Activated CD4-positive, alpha-beta memory T cell treated with anti-CD3 and anti-CD28 coated beads for 36 hours (primary cell): ENCODE measurements at regions not wholly inside any gene's neighbourhood (a gene's known extent, or its start where the extent isn't known, plus 50 kb on each side); places are given as distances from the start of the nearest gene placed in this dataset.
"Not testable (repeated sequence)": the region's sequence is repeated elsewhere in the genome, so short reads cannot be mapped to it uniquely, and the experiment has no call there.

Experiments used
- CTCF ChIA-PET: fragments of 350-600 bp; sonication (Branson Sonifier 250); formaldehyde crosslinking; loops from one replicate; lab custom pipeline; 2021; ENCODE audit warnings: antibody characterized with exemption, inconsistent platforms; lab: Charles Lee
- POLR2A ChIA-PET: fragments of 350-600 bp; sonication (Branson Sonifier 250); formaldehyde crosslinking; loops from one replicate; lab custom pipeline; 2021; ENCODE audit warnings: antibody characterized with exemption; lab: Charles Lee
- DNase-seq: peaks from one replicate; pipeline ENCODE4 v3.0.0-alpha.2; 2020
- H3K27ac Mint-ChIP-seq: one replicate; pipeline ENCODE4 v1.8.0; 2021; ENCODE audit warnings: mixed read lengths
- H3K27me3 Mint-ChIP-seq: one replicate; pipeline ENCODE4 v1.8.0; 2021; ENCODE audit warnings: mixed read lengths
- H3K36me3 Mint-ChIP-seq: one replicate; pipeline ENCODE4 v1.8.0; 2021; ENCODE audit warnings: mixed read lengths
- H3K4me1 Mint-ChIP-seq: one replicate; pipeline ENCODE4 v1.8.0; 2021; ENCODE audit warnings: low read depth, mixed read lengths
- H3K4me3 Mint-ChIP-seq: one replicate; pipeline ENCODE4 v1.8.0; 2021; ENCODE audit warnings: mild to moderate bottlenecking, mixed read lengths
- H3K9me3 Mint-ChIP-seq: one replicate; pipeline ENCODE4 v1.8.0; 2021; ENCODE audit warnings: mixed read lengths
- intact Hi-C: fragments of 100-400 bp; cut with micrococcal nuclease; formaldehyde crosslinking; loops from one replicate; pipeline ENCODE4 v1.15.1; 2023

DNA sequence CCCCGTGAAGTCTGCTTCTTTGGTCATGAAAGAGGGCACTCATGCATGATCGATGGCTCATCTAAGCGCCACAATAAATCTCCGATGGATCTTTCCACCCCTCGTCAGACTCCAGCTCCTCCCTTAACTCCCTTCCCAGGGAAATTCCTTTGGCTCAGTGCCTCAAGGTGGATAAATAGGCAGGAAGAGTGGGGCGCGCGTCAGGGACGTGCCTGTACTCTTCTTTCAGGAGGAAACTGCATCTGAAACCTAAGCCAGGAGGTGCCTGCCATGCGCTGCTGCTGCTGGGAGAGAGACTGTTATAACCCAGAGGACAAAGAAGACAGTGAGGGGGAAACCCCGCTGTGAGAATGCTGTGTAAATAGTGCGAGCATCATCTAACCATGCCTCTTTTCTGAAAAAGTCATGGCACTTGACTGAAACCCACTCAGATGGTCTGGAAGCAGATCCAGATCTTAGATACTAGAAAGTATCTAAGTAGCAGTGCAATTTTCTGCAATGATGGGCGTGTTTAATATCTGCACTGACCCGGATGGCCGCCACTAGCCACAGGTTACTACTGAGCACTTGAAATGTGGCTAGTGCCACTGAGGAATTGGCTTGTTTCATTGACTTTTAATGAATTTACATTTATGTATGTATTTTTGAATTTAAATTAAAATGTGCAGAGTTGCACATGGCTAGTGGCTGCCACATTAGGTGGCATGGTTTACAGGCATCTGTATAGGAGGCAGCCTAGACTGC lies 120.3 kb upstream of the BASP1 start:
- ChIA-PET POLR2A (no interaction called here), CTCF (no interaction called here)
- DNase-seq: no peak
- peaks cover 2% of the 10 kb centered on the region for H3K27me3 Mint-ChIP-seq
- no peaks in the 10 kb centered on the region for H3K36me3 Mint-ChIP-seq
- H3K4me1 Mint-ChIP-seq: no peaks in the 10 kb centered on the region
- no peak overlapping the region for H3K27ac Mint-ChIP-seq
- no peak overlapping the region for H3K4me3 Mint-ChIP-seq
- no peaks in the 10 kb centered on the region for H3K9me3 Mint-ChIP-seq
- intact Hi-C loops: no loop called here

DNA sequence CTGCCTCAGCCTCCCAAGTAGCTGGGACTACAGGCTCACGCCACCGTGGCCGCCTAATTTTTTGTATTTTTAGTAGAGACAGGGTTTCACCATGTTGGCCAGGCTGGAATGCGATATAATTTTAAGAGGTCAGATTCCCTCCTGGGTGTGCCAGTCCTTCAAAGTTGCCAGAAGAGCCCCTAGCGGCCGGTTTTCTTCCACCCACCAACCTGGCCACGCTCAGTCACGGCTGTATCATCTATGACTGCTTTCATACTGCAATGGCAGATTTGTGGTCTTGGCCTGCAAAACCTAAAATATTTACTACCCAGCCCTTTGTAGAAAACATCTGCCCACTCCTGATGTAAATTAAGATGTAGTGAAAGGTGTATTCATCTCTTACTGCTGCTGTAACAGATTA lies 117.5 kb upstream of the BASP1 start:
- H3K27me3 Mint-ChIP-seq: no peaks in the 10 kb centered on the region
- H3K4me1 Mint-ChIP-seq: no peaks in the 10 kb centered on the region
- H3K9me3 Mint-ChIP-seq: no peaks in the 10 kb centered on the region
- H3K27ac Mint-ChIP-seq: no peak overlapping the region
- intact Hi-C loops: no loop called here
- ChIA-PET POLR2A (no interaction called here), CTCF (no interaction called here)
- H3K36me3 Mint-ChIP-seq: no peaks in the 10 kb centered on the region
- no peak overlapping the region for H3K4me3 Mint-ChIP-seq
- no peak for DNase-seq

DNA sequence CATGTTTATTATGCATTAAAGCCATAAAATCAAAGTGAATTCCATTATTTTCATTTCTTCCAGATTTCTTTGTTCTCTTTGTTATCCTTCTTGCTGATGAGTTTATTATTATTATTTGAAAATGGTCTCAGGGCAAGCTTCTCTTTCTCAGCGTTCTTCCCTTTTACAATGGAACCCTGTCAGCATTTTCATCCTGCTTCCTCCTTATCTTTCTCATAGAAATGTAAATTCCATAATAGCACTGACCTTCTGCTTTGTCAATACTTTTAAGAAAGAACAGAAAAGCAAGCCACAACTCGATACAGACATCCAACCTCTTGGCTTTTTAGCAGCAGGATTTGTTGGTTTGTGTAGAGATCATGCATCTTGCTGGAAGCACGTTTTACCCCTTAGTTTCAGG lies 114.0 kb upstream of the BASP1 start:
- Mint-ChIP-seq H3K4me3 (no peak overlapping the region), H3K27me3 (no peaks in the 10 kb centered on the region)

DNA sequence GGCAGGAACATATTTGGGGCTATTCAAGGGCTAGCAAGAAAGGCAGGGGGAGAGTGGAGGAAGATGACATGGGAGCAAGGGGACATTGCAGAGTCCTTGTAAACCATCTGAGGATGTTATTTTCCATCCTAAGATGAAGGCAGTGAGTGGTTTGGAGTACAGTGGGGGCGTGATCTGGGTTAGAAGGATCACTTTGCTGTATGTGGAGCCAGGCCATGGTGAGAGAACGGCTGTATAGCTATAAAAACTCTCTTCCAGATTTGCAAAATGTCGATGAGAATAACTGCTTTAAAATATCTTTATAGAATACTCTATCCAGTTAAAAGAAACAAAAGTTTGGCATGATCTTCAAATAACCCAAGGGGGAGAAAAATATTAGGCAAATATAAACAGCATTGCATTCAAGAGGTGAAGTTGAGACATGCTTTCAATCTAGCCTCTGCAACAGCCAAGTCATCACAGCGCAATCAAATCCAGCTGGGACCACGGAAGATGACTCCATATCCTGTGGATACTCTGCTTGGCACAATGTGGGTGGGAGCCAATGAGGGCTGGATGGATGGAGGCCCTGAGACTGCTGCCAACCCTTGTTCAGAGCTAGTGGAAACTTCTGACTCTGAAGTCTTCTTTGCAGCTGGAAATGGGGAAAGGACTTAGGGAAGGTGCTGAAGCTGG lies 111.5 kb upstream of the BASP1 start:
- intact Hi-C loops: no loop called here
- Mint-ChIP-seq H3K36me3 (no peaks in the 10 kb centered on the region), H3K9me3 (no peaks in the 10 kb centered on the region), H3K27ac (no peak overlapping the region), H3K4me3 (no peak overlapping the region), H3K4me1 (no peaks in the 10 kb centered on the region), H3K27me3 (no peaks in the 10 kb centered on the region)
- DNase-seq: no peak
- POLR2A ChIA-PET: no interaction called here
- CTCF ChIA-PET: no interaction called here

More for the DNA sequence above, 114.0 kb upstream of the BASP1 start:
- Mint-ChIP-seq H3K27ac (no peak overlapping the region), H3K4me1 (no peaks in the 10 kb centered on the region), H3K9me3 (no peaks in the 10 kb centered on the region), H3K36me3 (no peaks in the 10 kb centered on the region)
- ChIA-PET POLR2A (no interaction called here), CTCF (no interaction called here)
- no peak for DNase-seq
- intact Hi-C loops: no loop called here

DNA sequence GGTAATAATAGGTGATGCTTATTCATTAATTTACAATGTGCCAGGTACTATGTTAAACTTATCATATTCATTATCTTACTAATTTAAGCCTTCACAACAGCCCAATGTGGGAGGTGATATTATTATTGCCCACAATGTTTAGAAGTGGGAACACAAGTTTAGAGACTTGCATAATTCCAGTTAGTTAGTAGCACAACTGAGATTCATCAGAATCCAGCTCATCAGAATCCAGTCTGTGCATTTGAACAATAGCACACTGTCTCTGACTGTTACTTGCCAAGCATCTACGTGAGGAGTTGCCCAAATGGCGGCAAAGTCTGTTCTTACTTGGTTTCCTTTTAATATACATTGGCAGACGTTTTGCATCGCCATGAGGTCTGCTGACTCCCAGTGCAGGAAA lies 110.9 kb upstream of the BASP1 start:
- no peak for DNase-seq
- no peaks in the 10 kb centered on the region for H3K9me3 Mint-ChIP-seq
- intact Hi-C loops: no loop called here
- ChIA-PET POLR2A (no interaction called here), CTCF (no interaction called here)
- H3K4me3 Mint-ChIP-seq: no peak overlapping the region
- no peaks in the 10 kb centered on the region for H3K4me1 Mint-ChIP-seq
- H3K36me3 Mint-ChIP-seq: no peaks in the 10 kb centered on the region
- H3K27ac Mint-ChIP-seq: no peak overlapping the region
- H3K27me3 Mint-ChIP-seq: no peaks in the 10 kb centered on the region

DNA sequence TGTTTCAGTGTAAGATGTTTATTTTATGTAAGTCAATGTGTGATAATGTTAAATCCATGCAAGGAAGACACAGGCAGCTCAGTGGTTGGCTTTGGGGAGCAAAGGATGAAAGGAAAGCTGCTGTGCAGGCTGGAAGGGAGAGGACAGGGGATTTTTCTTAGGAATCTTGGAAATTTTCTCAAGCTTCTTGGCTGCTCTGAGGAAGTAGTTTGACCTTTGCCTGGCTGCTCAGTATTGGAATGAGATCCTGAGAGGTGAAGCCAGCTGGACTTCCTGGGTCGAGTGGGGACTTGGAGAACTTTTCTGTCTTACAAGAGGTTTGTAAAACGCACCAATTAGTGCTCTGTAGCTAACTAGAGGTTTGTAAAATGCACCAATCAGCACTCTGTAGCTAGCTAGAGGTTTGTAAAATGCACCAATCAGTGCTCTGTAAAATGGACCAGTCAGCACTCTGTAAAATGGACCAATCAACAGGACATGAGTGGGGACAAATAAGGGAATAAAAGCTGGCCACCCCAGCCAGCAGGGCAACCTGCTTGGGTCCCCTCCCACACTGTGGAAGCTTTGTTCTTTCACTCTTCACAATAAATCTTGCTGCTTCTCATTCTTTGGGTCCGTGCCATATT lies 105.2 kb upstream of the BASP1 start:
- H3K27ac Mint-ChIP-seq, H3K4me3 Mint-ChIP-seq, H3K4me1 Mint-ChIP-seq, intact Hi-C loops, POLR2A ChIA-PET, H3K27me3 Mint-ChIP-seq, DNase-seq, H3K9me3 Mint-ChIP-seq, H3K36me3 Mint-ChIP-seq: not testable (repeated sequence)
- CTCF ChIA-PET: interaction anchor here (1.9 kb wide), 1 partner anchor 20 kb away, joined by 7 read pairs; no protein-coding TSS in a partner anchor

DNA sequence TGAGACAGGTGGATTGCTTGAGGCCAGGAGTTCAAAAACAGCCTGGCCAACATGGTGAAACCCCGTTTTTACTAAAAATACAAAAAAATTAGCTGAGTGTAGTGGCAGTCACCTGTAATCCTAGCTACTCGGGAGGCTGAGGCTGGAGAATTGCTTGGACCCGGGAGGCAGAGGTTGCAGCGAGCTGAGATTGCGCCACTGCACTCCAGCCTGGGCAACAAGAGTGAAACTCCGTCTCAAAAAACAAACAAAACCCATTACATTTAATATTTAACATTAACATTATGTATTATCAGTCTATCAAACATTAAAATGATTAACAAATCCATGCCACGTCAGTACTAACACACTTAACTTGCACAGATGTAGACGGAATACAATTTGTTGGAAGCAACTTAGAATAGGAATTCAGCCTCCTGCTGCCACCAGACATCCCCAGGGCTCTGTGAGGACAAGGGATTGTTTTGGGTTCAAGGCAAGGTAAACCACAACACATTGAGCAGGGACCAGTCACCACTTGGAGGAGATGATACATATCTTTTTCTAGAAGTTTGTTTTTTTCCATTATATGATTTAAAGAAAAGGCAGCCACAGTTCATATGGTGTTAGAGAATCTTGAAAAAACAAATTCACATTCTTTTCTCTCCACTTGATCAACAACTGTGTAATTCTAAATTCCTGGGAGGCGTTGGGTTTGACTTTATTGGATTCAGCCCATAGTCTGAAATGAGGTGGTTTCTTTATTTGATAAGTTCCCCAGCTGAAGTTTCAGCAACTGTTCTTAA lies 104.1 kb upstream of the BASP1 start:
- no peaks in the 10 kb centered on the region for H3K4me1 Mint-ChIP-seq
- no peak overlapping the region for H3K27ac Mint-ChIP-seq
- H3K36me3 Mint-ChIP-seq: no peaks in the 10 kb centered on the region
- H3K9me3 Mint-ChIP-seq: no peaks in the 10 kb centered on the region
- peaks cover under 1% of the 10 kb centered on the region for H3K27me3 Mint-ChIP-seq
- no peak overlapping the region for H3K4me3 Mint-ChIP-seq
- CTCF ChIA-PET: no interaction called here
- POLR2A ChIA-PET: no interaction called here
- no peak for DNase-seq
- intact Hi-C loops: no loop called here

DNA sequence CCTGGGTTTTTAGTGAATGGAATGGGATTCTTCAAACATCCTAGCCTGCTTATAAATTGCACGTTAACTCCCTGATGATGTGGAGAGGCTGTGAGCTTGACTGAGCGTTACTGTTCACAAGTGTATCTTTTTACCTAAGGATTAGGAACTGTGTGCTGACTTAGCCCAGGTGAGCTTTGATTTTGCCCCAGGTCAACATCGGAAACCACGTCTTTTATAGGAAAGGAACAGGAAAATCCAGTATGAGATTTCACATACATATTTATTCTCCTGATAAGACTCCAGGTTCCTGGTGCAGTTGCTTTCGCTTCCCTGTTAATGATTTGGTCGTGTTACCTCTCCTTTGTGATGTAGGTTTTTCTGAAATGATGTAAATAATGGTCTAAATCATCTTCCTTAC lies 103.2 kb upstream of the BASP1 start:
- CTCF ChIA-PET: interaction anchor here (1.6 kb wide), 1 partner anchor 19 kb away, joined by 4 read pairs; no protein-coding TSS in a partner anchor
- Mint-ChIP-seq H3K9me3 (no peaks in the 10 kb centered on the region), H3K27me3 (peaks cover 1% of the 10 kb centered on the region), H3K27ac (no peak overlapping the region), H3K4me3 (no peak overlapping the region), H3K4me1 (peaks cover 2% of the 10 kb centered on the region), H3K36me3 (no peaks in the 10 kb centered on the region)
- no peak for DNase-seq
- intact Hi-C loops: no loop called here
- POLR2A ChIA-PET: no interaction called here

DNA sequence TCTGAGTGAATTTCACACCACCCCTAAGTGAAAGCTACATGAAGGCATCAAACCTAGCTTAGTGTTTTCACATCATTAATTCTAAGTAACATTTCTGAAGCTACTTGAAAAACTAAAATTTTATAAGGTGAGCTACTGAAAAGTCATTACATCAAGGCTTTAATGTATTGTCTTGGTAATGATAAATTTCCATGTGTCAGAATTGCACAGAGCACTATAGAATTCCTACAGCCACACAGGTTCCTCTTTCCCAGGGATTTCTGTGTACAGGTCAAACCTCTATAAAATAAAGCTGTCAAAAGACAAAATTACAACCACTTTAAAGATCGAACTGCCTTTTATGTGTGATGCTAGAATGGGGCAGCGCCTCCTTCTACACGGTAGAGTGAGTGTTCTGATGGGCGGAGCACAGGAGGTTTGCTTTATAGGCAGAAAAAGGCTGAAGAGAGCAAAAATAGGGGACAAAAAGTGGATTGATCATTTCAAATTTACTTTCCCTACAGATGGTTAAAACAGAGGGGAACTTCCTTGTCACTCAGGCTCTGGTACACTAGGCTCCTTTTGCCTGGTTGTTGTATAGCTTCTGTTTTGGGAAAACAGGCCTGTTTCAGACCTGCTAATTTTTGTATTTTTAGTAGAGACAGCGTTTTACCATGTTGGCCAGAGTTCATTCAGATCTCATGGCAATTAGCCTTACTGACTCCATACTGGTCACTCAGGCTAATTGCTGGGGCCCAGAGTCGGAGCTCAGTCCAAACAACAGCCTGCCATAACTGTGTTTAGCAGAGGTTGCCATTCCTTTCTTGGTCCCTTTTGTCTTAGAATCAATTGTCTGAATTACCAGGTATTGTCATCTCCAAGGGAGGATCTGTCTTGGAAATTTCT lies 102.5 kb upstream of the BASP1 start:
- intact Hi-C loops: no loop called here
- ChIA-PET POLR2A (no interaction called here), CTCF (interaction anchor here (1.6 kb wide), 1 partner anchor 18 kb away, joined by 4 read pairs; no protein-coding TSS in a partner anchor)
- Mint-ChIP-seq H3K27me3 (peaks cover 1% of the 10 kb centered on the region), H3K9me3 (no peaks in the 10 kb centered on the region), H3K4me1 (peaks cover 2% of the 10 kb centered on the region), H3K27ac (no peak overlapping the region), H3K36me3 (no peaks in the 10 kb centered on the region), H3K4me3 (no peak overlapping the region)
- no peak for DNase-seq

DNA sequence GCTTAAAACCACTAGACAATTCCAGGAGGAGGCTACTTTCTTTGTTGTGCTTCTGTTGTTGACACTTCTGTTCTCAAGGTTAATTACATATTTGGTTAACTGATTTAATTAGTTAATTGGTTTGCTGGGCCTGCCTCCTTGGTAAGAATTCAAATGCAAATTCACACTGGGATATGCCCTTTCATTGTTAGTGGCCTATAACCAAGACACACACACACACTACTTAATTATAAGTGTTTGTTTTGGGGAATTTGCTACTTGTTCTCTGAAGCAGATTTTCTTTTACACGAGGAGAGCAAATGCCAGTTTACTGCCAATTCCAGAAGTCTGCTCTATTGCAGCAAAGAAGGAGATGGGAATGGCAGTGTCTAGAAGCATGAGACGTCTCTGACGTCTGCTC lies 101.6 kb upstream of the BASP1 start:
- Mint-ChIP-seq H3K27me3 (peaks cover 1% of the 10 kb centered on the region), H3K36me3 (no peaks in the 10 kb centered on the region), H3K9me3 (no peaks in the 10 kb centered on the region), H3K4me3 (no peak overlapping the region), H3K4me1 (peaks cover 2% of the 10 kb centered on the region), H3K27ac (no peak overlapping the region)
- intact Hi-C loops: no loop called here
- ChIA-PET CTCF (interaction anchor here (1.6 kb wide), 1 partner anchor 17 kb away, joined by 4 read pairs; no protein-coding TSS in a partner anchor), POLR2A (no interaction called here)
- DNase-seq: no peak

DNA sequence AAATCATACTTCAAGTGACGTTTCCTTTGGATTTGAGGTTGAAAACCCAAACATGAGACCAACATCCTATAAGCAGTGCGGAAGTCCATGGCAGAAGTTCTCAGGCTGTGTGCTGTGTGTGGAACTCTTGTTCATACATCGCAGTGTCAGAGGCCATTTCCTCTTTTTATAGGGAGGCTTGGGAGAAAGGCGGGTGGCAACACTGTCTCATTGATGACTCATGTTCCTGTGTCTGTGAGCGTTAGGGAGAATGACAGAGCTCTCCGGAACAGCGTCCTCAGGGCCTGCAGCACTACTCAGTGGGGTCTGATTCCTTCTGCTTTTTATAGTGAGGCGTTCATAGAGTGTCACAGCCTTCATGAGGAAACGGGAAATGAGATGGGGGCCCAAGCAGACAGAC lies 98.8 kb upstream of the BASP1 start:
- Mint-ChIP-seq H3K36me3 (no peaks in the 10 kb centered on the region), H3K4me3 (no peak overlapping the region), H3K9me3 (no peaks in the 10 kb centered on the region), H3K27ac (no peak overlapping the region), H3K4me1 (peaks cover 2% of the 10 kb centered on the region), H3K27me3 (peaks cover 1% of the 10 kb centered on the region)
- intact Hi-C loops: no loop called here
- CTCF ChIA-PET: no interaction called here
- DNase-seq: peak; percentile 12
- POLR2A ChIA-PET: no interaction called here
